ENCODE measurements at regions not wholly inside any gene's neighbourhood (a gene's known extent, or its start where the extent isn't known, plus 50 kb on each side); places are given as distances from the start of the nearest gene placed in this dataset.

DNA sequence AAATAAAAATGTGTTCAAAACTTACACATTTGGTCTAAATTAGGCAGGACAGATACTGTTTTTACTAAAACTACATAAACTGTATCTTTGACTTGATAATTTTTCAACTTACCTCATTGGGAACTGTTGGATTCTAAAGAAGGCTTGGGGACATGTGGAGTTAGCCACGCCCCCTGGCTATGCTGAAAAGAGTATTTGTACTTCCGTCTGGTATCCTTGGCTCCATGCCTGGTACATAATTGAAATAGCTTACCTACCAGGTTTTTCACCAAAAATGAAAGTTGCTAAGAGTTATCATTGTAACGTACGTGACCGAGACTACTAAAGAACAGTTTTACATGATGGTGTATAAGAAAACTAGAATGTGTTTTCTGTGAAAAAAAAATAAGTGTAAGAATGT is 604.8 kb upstream of the IGFBP3 start:
- DNase-seq: no peak

DNA sequence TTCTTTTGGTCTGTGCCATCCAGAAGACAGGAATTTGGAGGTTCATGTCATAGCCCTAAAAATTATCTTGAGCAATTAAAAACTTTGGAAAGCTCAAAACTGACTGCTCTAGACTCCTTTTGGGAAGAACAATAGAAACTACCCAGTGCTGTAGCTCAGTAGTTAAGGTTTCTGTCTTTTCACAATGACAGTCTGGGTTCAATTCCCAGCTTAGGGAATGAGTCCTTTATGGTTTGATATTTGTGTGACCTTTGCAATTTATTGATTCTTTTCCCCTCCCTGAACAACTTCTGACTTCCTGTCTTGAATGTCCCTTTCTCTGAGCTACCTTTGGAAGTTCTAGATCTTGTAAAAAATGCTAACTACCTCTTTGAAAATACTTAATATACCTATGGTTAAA is 603.3 kb upstream of the IGFBP3 start:
- DNase-seq: no peak

DNA sequence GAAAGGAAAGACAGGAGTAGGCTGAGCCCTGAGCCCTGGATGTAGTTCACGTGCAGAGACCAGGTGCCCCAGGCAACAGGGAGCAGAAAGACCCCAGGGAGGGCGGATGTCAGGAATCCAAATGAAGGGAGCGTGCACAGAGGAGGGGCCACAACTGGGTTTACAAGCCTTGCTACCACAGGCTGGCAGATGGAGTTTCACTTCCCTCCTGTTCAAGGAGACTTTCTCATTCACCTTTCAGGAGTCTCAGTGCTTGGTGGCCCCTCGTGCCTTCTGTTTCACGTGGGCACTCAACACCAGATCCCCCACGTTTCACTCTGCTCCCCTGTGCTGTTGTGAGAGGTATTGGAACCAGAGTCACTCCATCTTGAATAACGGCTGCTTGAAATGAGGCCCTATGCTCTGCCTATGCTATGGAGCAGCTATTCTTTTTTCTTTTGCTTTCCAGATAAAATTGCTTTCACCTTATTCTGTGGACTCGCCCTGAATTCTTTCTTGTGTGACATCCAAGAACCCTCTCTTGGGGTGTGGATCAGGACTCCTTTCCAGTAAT is 601.4 kb upstream of the IGFBP3 start:
- DNase-seq: no peak

DNA sequence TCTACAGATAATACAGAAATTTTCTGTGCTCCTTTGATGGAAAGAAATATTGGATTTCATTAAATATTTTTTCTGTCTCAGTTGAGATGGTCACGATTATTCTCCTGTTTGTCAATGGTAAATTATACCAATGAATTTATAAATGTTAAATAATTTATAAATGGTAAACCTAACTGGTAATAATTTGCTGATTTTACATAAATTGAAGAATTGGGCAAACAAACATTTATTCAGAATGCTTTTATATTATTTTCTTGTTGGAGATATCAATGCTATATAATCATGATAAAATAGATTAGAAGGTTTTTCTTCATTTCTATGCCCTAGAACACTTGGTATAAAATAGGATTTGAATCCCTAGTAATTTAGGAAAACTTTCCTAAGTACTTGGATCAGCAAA is 597.6 kb upstream of the IGFBP3 start:
- DNase-seq: no peak

DNA sequence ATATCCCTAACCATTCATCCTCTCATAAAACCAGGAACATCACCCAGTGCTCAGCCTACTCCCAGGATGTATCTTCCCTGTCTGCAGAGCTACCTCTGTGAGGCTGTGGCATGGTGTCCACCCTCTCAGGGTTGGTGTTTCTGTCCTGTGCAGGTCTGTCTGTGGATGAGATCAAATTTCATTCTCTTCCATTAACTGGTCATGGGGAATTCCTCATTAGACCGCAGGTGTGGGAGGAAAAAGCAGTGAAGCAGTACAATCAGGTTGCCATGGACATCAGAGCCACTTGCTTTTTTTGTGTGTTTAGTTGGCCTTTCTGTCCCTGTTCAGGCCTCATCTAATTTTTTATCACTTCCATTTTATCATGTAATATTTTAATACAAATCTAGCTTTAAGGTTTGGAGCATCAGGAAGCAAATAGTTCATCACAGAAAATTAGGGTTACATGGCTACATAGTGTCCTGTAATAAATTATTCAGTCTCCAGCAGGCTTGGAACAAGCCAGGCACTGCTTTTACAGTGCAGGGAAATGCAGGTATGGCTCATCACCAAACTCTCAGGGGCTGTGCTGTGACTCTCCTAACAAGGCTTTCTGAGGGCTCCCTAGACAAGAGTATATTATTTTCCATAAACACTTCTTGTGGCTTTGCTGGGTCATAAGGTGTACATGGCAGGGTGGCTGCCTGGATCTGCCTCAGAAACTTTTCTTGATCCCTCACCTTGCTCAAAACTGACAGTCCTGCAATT is 594.9 kb upstream of the IGFBP3 start:
- DNase-seq: no peak

DNA sequence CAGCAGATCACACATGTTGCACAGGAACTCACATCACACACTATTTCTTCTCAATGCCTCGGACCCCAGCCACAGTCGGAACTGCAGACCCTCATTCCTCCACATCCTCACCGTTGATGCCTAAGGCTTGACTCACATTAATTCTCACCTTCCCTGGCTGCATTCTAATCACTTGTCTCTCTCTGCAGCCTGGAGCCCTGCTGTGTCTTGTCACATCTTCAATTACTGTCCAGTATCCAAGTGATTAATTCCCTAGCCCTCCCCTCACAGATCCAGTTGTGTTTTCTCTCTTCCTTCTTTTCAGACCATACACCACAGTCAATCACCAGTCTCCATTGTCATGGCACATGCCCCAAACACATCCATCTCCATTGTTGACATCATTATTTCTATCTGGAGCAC is 592.4 kb upstream of the IGFBP3 start:
- no peak for DNase-seq

DNA sequence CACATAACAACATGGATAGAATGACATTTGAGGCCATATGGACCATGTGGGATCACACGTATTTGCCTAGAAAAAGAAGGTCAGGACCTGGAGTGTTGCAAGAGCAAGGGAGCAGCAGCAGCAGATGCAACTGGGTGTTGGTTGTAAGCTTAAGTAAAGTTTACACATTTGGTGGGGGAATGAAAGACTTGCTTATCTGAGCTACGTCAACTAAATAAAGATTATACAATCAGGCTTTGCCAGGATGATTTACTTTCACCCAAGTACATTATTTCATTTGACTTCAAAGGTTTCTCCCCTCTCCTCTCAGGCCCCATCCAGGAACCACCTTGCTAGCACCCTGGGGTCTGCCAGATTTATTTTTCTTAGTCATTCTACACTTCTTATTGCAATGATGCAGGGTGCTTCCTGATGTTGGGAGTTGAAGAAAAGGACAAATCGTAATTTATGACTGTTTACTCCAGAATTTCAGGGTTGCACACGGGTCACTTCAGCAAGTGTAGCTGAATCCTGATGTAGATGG is 591.9 kb upstream of the IGFBP3 start:
- DNase-seq: no peak

DNA sequence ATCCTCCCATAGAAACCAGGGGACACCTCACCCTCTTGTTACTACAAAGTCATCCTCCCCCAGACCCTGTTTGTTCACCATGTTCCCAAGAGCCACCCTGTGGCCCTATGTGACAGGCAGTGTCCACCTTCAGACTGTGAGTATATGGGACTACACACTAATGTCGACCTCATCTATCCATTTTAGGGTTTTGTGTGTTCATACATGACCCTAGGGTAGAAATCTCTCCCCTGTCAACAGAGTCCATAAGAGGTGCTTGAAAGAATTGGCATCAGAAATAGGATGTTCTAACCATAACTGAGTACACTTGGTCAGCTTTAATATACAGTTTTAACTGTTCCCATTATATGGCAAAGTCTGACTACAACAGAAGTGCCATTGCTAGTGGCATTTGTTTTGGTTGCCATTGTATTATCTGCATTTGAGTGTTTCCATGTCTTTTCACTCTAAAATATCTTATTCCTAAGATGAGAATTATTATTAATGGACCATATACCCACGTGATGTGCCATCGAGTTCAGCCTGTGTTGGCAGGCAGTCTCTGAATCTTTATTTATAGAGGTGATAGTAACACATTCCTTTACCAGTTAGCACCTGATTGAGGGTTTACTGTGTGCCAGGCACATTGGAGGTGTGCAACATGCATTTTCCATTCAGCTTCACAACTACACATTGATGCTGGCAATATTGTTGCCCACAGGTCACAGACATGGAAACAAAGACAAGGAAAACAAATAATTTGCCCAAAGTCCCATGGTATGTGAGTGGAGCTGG is 590.6 kb upstream of the IGFBP3 start:
- DNase-seq: no peak

DNA sequence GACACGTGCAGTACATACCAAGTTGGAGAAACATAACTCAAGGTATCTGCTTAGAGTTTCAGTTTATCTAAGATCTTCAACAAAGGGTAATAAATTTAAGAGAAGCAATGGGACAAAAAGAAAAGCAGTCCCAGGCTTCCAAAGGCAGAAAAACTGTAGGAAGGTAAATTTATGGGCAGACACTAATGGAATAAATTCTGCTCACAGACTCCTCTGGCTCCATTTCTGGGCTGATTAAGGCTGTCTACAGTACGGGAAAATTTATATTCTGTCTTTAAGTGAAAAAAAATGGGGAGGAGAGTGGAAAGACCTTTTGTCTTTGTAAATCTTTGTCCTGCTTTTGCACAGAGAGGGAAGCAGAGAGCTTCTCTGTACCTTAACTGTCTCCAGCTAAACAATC is 587.5 kb upstream of the IGFBP3 start:
- no peak for DNase-seq

DNA sequence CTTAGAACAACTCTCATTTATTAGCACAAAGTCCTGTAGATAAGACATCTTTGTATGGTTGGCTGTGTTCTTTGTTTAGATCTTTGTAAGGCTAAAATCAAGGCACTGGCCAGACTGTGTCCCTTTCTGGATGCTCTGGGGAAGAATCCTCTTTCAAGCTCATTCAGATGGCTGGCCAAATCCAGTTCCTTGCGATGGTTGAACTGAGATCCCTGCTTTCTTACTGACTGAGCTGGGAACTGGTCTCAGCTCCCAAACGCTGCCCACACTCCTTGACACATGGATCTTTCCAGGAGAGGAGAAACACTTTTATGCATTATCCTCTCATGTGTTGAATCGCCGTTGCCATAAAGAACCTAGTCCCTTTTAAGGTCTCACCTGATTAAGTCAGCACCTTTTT is 586.5 kb upstream of the IGFBP3 start:
- DNase-seq: no peak

DNA sequence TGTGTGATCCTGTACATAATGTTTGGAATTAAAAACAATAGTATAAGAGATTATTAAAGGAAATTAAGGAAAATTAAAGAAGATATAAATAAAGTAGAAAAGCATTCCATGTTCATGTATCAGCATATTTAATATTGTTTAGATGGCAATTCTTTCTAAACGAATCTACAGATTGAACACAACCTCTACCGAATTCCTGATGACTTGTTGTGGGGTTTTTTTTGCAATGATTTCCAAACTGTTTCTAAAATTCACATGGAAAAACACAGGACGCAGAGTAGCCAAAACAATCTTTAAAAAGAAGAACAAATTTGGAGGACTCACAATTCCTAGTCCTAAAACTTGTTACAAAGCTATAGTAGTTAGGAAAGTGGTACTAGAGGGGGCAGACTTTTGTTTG is 573.4 kb upstream of the IGFBP3 start:
- no peak for DNase-seq

DNA sequence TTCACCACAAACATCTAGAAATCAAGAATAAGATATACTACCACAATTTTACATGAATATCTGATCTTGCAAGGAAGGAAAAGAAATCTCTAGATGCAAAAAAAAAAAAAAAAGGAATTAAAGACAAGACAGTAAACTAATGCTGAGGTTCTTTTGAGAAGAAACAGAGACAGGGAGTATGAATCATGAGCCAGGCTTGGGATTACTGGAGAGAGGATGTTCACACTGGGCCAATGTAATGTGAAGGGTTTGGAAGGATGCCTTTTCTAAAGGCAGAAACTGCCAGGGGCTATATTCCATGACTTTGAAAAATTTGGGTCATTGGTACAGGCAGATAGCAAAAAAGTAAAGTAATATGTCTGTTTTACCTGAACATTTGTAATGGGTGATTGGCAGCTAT is 573.0 kb upstream of the IGFBP3 start:
- no peak for DNase-seq

DNA sequence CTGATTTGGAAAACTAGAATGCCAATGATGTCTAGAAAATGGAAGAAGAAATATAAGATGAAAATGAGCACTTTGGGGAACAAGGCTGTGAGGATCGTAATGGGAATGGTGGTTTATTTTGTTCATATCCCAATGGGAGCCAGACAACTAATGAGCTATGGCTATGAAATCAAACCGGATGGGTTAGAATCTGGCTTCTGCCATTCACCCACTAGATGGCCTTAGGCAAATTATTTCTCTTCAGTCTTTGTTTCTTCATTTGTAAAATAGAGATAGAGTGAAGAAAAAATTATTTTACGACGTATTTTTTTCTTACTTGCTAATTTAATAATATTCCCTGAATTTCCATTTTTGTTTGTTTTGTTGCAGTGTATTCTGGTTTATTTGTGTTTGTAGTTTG is 572.1 kb upstream of the IGFBP3 start:
- no peak for DNase-seq

DNA sequence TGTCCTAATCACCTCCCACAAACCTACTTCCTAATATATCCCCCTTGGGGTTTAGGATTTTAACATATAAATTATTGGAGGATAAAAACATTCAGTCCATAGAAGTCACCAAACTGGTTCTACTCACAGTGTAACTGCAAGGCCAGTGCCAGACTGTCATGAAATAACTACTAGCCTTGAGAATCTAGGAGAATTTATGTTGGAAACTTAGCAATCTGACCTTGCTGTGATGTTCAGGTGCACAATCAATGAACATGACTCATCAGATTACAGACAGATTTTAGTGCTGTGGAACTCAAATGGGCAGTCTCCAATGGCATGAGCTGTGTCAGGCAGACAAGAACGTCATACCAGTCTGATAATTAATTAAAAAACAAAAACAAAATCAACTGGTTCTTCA is 571.4 kb upstream of the IGFBP3 start:
- DNase-seq: no peak

DNA sequence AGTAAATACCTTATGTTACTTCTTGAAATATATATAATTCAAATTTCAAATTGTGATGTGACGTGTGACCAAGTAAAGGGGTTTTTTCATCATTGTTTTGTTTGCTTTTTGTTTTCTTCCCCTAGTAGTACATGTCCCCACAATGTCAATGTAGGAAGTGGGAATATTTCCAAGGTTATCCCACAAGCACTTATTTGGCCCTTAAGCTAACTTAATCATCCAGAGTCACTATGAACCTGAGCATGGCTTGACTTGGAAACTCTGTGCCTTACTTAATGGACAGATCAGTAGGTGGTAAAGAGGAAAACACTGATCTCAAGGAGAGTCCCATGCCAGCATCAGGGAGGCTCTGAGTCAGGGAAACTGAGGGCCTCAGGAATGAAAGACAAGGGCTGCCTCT is 569.3 kb upstream of the IGFBP3 start:
- DNase-seq: no peak

DNA sequence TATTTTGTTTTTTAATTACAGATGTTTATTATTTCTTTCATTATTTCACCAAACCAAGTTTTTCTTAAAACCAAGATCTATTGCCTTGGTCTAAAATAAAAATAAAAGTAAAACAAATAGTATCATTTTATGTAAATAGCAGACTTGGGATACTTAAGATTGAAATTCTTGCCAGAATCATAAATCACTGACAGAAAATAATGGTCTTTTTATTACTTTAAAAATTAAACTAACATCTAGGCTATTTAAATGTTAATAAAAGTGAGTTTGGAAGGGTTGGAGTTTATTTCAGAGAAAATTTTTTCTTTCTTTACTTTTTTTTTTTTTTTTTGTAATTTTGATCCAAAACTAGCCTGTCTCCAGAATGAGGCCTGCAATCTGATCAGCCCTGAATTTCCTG is 568.0 kb upstream of the IGFBP3 start:
- no peak for DNase-seq

DNA sequence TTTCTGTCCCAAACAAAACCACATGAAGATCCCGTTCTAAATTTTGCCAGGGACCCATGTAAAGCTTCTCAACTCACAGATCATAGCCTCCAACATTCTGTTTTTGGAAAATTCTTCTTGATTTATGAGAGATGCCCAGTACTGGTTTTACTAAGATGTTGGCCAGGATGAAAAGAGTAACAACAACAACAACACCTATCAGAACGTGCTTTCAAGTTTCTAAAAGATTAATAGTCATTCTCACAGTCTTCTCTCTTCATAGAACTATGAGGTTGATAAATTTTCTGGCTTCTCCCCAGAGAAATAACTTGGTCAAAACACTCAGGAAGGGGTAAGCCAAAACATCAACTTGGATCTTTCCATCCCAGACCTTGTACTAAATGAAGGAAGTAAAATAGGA is 567.5 kb upstream of the IGFBP3 start:
- DNase-seq: no peak

DNA sequence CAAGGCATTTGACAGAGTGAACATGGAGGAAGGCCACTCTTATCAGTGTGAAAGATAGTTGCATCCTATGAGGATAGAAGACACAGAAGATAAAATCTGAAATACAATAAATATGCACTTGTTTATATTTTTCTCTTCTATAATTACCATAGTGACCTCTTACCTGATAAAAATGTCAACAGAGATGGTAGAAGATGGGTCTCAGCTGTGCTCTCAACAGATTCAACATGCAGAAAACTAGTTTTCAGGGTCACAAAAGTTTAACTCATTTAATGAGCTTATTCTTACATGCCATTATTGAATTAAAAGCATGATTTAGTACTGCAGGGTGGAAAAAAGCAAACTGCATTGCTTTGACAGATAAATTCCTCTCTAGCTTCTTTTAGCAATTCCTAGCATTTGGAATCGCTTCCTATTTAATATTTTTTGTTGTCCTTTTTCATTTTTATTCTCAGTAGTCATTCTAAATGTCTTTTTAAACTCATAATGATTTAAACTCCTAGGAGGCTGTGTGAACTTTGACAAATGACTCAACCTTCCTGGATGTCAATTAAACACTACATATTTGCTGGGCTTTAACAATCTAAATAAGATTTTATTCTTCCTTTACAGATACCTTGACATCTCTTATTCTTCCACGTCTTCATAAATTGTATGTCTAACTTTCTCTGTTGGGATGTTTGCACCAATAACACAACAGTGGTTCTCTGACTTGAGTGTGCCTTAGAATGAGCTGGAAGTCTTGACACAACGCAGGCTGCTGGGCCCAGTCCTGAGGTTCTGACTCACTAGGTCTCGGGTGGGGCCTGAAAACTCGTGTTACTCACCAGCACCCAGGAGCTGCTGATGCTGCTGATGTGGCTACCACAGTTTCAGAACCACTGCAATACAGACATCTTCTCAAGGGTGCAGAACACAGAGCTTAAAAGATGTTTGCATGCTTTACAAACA is 565.5 kb upstream of the IGFBP3 start:
- DNase-seq: no peak

DNA sequence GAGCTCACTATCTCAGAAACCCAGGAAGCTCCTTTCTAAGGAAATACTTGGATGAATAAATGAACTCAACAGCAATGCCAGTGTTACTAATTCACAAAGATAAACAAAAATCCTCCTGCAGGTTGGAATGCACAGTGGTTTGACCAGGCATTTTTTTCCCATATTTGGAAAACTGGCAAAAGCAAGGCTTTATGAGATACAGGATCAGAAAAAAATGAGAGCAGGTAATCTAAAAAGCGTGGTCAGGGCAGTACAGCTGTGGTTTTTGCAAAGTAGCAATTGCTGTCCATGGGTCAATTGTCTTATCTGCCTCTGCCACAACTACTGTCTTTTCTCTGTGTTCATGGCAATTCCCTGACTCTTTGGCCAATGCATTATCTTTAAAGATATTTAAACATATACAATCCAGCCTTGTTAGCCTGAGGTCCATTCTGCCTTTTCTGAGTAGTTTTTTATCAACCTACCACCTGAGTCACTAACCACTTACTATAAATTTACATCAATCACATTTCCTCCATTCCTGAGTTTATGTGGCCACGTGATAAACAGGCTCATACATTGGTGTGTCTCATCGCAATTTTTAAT is 564.5 kb upstream of the IGFBP3 start:
- DNase-seq: no peak

DNA sequence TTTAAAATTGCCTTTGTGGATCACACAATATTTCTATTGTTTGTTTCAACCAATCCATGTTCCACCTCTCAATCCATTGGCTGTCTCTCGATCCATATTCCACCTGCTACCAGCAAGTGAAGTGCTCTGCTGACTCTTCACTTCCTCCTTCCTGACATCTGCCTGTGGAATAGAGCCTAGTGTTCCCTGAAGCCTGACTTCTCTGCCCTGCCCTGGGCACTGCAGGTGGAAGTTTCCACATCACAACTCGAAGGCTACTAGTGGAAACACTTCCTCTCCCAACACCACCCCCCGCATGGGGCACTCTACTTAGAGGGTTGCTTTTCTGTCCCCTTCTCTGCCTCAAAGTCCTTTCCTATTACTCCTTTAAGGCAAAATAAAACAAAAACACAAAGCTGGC is 563.8 kb upstream of the IGFBP3 start:
- no peak for DNase-seq

DNA sequence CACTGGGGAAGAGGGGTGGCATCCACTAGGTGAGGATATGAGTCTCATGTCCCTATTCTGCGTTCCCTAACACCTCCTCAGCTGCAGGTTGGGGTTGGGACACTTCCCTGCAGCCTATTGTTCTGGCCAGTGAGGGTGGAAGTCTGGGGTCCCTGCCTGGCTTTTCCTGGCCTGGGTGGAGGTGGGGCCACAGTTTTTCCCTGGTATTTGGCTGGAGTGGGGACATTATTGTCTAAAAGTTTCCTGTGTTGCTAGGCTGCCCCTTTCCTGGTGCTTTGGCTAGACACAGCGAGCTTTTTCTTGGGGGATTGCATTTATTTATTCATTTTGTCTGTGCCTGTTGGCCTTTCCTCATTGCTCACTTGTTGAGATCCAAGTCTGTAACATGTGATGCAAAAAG is 559.5 kb upstream of the IGFBP3 start:
- no peak for DNase-seq

DNA sequence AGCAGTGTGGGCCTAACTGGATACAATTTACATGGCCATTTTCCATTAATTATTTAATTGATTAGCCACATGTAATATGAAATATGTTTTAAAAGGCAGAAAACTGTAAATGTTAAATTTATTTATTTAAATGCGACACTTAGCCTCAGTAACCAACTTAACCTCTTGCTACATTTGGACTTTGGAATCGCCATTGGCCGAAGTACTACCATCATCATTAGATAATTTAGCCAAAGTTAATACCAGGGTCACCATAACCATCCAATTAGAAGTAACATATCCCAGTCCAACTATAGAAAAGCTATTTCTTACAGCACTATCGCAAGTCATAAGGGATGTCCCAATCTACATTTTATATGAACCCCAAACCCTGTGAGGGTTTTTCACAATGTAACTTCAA is 558.6 kb upstream of the IGFBP3 start:
- DNase-seq: no peak

DNA sequence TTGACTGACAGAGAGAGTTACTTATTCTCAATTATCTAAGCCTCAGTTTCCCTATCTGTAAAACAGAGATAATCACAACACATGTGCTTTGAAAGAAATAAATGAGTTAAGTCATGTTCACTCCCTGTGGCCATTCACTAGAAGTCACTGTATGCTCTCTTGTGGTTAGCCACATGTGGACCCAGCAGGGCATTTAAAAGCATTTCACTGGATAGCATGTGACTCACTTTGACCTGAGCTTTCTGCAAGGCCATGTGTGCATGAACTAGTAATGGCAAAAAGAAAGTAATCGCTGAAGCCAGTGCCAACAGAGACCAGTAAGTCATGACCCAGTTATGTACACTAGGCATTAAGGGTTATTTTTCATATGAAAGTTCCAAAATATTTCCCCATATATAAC is 557.0 kb upstream of the IGFBP3 start:
- no peak for DNase-seq

Measured in NCI-H345 (cell line).